Esophagus (tissue), 2 donors: ENCODE measurements at regions not wholly inside any gene's neighbourhood (a gene's known extent, or its start where the extent isn't known, plus 50 kb on each side); places are given as distances from the start of the nearest gene placed in this dataset.

Source experiments
- H3K27ac ChIP-seq, 2 donors: one replicate each; pipeline ENCODE4 v1.5.1; 2013; ENCODE audit warnings: low read depth in 2 of 2, mild to moderate bottlenecking in 2 of 2, inconsistent platforms in 1 of 2, low read length in 1 of 2, moderate library complexity in 1 of 2
- H3K27me3 ChIP-seq, 2 donors: one replicate each; pipeline ENCODE4 v1.6.1; 2013; ENCODE audit warnings: low read length in 2 of 2, control low read depth in 1 of 2, mild to moderate bottlenecking in 1 of 2; ENCODE audit not compliant: insufficient read depth in 2 of 2, control insufficient read depth in 1 of 2
- H3K36me3 ChIP-seq, 2 donors: one replicate each; pipeline ENCODE4 v1.6.1; 2013; ENCODE audit warnings: low read length in 1 of 2; ENCODE audit not compliant: control insufficient read depth in 2 of 2, insufficient read depth in 2 of 2
- H3K4me1 ChIP-seq, 2 donors: one replicate each; pipeline ENCODE4 v1.6.1; 2013; ENCODE audit warnings: low read length in 1 of 2; ENCODE audit not compliant: control insufficient read depth in 2 of 2, insufficient read depth in 2 of 2
- H3K4me3 ChIP-seq, 2 donors: one replicate each; pipeline ENCODE4 v1.5.1; 2013; ENCODE audit warnings: low read length in 2 of 2, mild to moderate bottlenecking in 2 of 2, low read depth in 1 of 2, moderate library complexity in 1 of 2
- H3K9me3 ChIP-seq, 2 donors: one replicate each; pipeline ENCODE4 v1.6.1; 2013; ENCODE audit warnings: mild to moderate bottlenecking in 2 of 2, low read depth in 1 of 2, low read length in 1 of 2, moderate library complexity in 1 of 2; ENCODE audit not compliant: control insufficient read depth in 2 of 2, insufficient read depth in 1 of 2
- WGBS, 2 donors: extraction: QIAGEN DNeasy Blood & Tissue Kit; methylation state at CpG; one replicate each; pipeline ENCODE4 v1.1.7; 2013; 5-methylcytosine and 5-hydroxymethylcytosine counted together
- donor health status: healthy with polysubstance abuse.
- donor health status: Bipolar disorder and iron deficiency.

DNA sequence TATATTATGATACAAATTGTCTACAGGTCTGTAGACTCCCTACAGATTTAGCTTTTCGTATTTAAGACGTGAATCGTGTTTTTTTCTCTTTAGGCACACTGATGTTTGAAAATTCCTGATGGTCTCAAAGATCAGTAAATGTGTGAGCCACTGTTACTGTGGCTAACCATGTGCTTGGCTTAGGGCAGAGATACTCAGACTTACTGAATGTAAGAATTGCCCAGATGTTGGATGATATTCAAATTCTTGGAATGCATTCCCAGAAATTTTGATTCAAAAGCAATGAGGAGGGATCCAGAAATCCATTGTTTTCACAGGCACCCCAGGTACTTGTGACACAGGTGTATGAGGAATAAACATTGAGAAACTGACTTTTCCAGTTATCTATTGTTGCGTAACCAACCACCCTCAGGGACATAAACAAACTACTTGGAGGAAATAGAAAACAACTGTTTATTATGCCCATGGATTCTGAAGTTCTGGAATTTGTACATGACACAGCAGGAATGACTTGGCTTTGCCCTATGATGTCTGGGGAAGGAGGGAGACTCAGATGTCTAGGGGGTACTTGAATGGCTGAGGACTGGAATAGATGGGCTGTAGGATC is 339.6 kb upstream of the CITED2 start:
- no peaks in the 10 kb centered on the region for H3K9me3 ChIP-seq
- H3K4me1 ChIP-seq, result no peaks in the 10 kb centered on the region
- H3K4me3 ChIP-seq, result no peak overlapping the region
- 86 to 91% methylated on average over 4 of the region's 4 CpGs for WGBS, 2 donors
- H3K36me3 ChIP-seq, result no peaks in the 10 kb centered on the region
- H3K27me3 ChIP-seq, result no peaks in the 10 kb centered on the region
- no peak overlapping the region for H3K27ac ChIP-seq

DNA sequence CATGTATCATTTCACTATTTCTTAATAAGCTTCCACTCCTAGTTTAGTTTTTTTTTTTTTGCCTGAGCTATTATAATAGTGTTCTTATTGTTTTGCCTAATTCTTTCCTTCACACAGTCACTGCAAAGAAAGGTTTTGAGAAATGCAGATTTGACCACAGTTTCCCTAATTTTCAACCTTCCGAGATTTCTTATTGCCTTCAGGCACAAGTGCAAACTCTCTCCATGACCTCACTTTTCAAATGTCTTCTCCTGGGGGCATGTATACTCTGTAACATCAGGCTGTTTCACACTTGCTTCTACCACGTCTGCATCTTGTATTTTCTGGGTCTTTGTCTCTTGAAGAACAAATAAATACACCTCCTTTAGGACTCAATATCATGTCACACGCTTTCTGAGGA is 339.0 kb upstream of the CITED2 start:
- Histone ChIP-seq H3K4me3 (no peak overlapping the region), H3K27me3 (no peaks in the 10 kb centered on the region), H3K9me3 (no peaks in the 10 kb centered on the region), H3K27ac (no peak overlapping the region), H3K4me1 (no peaks in the 10 kb centered on the region), H3K36me3 (no peaks in the 10 kb centered on the region)
- WGBS, 2 donors, result 81 to 85% methylated on average over 3 of the region's 3 CpGs

DNA sequence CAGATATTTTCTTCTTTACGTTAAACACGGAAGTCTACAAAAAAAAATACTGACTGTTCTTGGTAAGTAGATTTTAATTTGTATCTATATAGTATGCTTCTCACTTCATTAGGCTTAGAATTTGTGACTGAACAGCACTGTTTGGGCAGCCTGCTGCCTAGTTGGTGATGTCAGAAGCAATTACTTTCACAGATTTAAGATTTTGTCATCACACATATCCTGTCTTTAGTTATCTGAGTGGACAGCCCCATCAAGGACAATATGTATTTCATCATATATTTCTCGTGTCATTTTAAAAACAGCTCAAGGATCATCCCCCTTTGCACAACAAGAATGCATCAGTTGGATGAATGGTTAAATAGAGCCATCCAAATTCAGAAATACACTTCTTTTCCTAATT is 338.4 kb upstream of the CITED2 start:
- no peak overlapping the region for H3K27ac ChIP-seq
- no peaks in the 10 kb centered on the region for H3K36me3 ChIP-seq
- H3K4me3 ChIP-seq, result no peak overlapping the region
- no peaks in the 10 kb centered on the region for H3K9me3 ChIP-seq
- no peaks in the 10 kb centered on the region for H3K27me3 ChIP-seq
- 71 to 85% methylated on average over 3 of the region's 3 CpGs for WGBS, 2 donors
- no peaks in the 10 kb centered on the region for H3K4me1 ChIP-seq

DNA sequence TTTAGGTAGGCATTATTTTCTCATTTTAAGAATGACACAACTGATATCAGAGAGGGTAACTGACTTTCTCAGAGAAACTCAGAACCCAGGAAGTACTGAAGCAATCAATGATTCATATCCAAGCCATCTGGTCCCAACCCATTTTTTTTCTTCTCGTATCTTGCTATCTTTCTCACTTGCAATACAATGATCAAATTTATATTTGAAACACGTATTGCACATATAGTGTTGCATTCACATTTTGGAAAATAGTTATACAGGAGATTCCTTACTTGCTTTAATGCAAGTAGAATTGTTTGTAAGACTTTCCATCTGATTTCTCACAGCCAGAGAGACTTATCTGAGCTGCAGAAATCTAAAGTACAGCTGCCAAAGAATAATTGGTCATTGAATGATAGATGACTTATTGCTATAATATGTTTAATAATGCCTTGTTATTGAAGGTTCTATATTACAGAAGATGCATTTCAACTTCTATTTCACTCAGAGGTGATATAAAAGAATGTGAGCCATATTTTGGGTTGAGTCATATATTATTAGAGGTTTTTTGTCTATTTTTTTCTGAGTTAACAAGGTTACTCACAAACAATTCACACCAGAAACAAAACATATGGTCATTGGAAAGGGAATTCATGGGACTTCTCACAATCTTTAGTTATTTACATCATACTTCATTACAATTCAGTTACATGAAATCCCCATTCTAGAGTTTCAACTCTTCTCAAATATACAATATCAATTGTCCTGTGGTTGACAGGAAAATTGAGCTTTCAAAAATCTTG is 337.5 kb upstream of the CITED2 start:
- Histone ChIP-seq H3K27ac (no peak overlapping the region), H3K4me3 (no peak overlapping the region), H3K27me3 (no peaks in the 10 kb centered on the region), H3K36me3 (no peaks in the 10 kb centered on the region), H3K4me1 (no peaks in the 10 kb centered on the region), H3K9me3 (no peaks in the 10 kb centered on the region)
- WGBS, 2 donors, result 64 to 75% methylated on average over 2 of the region's 2 CpGs

DNA sequence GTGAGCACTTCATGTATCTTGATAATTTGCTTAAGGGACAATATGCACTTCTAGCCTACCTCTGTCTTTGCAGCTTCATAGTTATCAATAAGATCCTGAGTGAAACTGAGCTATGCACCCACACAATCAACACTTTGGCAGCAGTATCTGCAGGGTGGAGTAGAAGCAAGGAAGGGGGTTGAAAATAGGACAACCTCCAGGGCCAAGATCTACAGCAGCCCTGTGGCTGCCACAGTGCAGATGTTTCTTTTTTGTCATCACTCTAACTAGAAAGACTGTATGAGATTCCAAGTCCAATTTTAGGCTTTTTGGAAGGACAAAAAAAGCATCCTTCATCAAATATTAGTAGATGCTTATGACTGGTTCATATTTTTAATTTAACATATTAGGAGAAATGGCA is 336.1 kb upstream of the CITED2 start:
- no peaks in the 10 kb centered on the region for H3K27me3 ChIP-seq
- H3K9me3 ChIP-seq, result peaks cover 0 to 2% of the 10 kb centered on the region in 2 donors
- no peaks in the 10 kb centered on the region for H3K4me1 ChIP-seq
- H3K27ac ChIP-seq, result no peak overlapping the region
- H3K4me3 ChIP-seq, result no peak overlapping the region
- H3K36me3 ChIP-seq, result no peaks in the 10 kb centered on the region

DNA sequence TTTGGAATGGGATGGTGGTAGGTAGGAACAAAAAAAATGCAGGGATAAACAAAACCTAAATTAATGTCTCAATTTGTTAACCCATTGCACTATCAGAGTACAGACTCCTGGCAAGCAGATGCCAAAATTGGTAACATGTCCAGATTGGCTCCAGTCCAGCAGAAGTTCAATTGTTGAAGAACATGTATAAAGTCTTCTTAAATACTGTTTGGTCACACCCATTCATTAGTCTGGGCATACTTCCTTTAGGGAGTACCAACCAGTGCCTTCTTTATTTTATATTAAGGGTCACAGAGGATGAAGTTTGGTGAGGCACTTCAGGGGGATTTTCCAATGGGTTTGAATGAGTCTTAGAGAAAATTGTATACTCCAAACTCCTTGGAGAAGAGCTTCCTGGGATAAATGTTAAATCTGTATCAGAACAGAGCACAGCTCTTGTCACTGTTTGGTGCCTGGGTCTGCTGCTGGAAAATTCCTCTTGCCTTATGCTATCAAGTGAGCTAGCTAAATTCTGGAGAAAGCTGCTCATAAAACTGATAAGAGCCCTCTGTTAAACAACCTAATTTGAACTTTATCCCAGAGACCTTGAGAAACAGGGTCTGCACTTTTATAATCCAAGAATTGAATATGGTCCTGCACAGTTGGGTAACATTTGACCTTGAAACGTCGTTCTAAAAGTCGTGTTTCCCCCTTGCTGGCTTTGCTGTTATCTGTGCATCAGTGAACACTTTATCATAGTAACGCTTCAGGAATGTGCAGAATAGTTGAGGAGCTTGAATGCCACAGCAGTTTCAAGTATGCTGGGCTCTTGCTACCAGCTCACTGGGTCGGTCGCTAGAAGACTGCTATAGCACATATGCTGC is 334.1 kb upstream of the CITED2 start:
- no peaks in the 10 kb centered on the region for H3K4me1 ChIP-seq
- peaks cover 0 to 3% of the 10 kb centered on the region in 2 donors for H3K9me3 ChIP-seq
- WGBS, 2 donors, result 49 to 60% methylated on average over 6 of the region's 6 CpGs
- no peak overlapping the region for H3K27ac ChIP-seq
- H3K4me3 ChIP-seq, result no peak overlapping the region
- no peaks in the 10 kb centered on the region for H3K27me3 ChIP-seq
- H3K36me3 ChIP-seq, result no peaks in the 10 kb centered on the region

DNA sequence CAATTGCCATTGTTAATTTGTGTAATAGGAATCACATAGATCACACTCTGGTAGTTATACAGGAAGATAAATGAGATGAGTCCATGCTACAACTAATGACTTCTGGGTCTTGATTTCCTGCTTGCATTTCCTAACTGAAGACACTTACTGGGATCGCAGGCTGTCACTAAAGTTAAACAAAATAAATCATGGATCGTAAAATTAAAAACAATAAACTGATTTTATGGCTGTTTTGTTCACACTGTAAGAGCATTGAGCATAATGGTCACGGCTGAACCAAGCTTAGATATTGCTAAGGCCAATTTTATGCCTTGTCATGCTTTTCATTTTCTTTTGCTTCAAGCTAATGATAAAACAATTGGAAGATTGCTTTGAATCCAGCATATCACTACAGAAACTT is 332.5 kb upstream of the CITED2 start:
- Histone ChIP-seq H3K9me3 (peaks cover 0 to 3% of the 10 kb centered on the region in 2 donors), H3K27ac (no peak overlapping the region), H3K4me3 (no peak overlapping the region), H3K36me3 (no peaks in the 10 kb centered on the region), H3K27me3 (no peaks in the 10 kb centered on the region), H3K4me1 (no peaks in the 10 kb centered on the region)
- 82 to 84% methylated on average over 3 of the region's 3 CpGs for WGBS, 2 donors

DNA sequence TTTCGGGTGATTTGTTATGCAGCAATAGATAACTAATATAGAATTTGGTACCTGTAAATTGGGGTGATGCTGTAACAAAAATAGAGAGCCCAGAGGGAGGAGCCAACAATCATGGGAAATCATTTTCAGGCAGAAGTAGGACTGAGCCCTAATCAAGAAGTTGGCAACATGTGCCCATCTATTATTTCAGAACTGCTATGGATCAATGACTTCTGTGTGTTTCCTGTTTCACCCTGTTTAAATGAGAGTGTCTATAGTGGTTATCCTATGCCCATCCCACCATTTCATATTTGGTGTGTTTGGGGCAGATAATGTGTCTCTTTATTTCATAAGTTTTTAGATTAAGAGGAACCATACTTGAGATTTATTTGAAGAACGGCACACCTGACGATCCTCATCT is 330.8 kb upstream of the CITED2 start:
- Histone ChIP-seq H3K27me3 (no peaks in the 10 kb centered on the region), H3K4me1 (no peaks in the 10 kb centered on the region), H3K36me3 (no peaks in the 10 kb centered on the region), H3K9me3 (peaks cover 0 to 3% of the 10 kb centered on the region in 2 donors), H3K4me3 (no peak overlapping the region), H3K27ac (no peak overlapping the region)
- WGBS, 2 donors, result 98% methylated on average over 3 of the region's 3 CpGs

DNA sequence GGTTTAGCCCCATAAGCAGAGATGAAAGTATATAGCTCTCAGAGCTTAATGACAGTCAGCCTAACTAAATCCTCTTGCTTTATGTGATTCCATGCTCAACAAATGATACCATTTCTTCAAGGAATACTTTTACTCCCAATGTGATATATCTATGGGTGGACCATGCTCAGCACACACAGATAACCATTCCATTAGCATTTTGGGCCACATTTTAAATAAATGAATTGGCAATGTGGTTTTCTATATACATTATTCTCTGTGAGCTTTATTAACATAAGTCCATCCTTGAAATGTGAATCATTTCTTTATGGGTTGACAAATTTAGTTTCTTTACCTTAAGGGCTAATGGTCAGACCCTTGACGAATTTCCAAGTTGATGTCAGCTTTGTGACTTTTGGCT is 329.3 kb upstream of the CITED2 start:
- Histone ChIP-seq H3K4me3 (no peak overlapping the region), H3K27ac (no peak overlapping the region), H3K9me3 (peaks cover 0 to 3% of the 10 kb centered on the region in 2 donors), H3K4me1 (no peaks in the 10 kb centered on the region), H3K36me3 (no peaks in the 10 kb centered on the region), H3K27me3 (no peaks in the 10 kb centered on the region)
- WGBS, 2 donors, result 94% methylated on average over 1 of the region's 1 CpG
